ENCODE measurements at regions not wholly inside any gene's neighbourhood (a gene's known extent, or its start where the extent isn't known, plus 50 kb on each side); places are given as distances from the start of the nearest gene placed in this dataset.
"Not testable (repeated sequence)": the region's sequence is repeated elsewhere in the genome, so short reads cannot be mapped to it uniquely, and the experiment has no call there.

- DNase-seq (ENCODE audit: low read depth in 2 of 2) = no peak
These were observed 684.6 kb downstream of the RFPL4B start for GRCh38 chr6:113031591-113032238.

GRCh38 chr6:113039005-113039404 is 691.9 kb downstream of the RFPL4B start:
- DNase-seq (ENCODE audit: low read depth in 2 of 2) = no peak

GRCh38 chr6:113047148-113047547 is 700.0 kb downstream of the RFPL4B start:
- no peak for DNase-seq (ENCODE audit: low read depth in 2 of 2)

- DNase-seq (ENCODE audit: low read depth in 2 of 2) = no peak
These were observed 700.8 kb downstream of the RFPL4B start for GRCh38 chr6:113047932-113048331.

DNA sequence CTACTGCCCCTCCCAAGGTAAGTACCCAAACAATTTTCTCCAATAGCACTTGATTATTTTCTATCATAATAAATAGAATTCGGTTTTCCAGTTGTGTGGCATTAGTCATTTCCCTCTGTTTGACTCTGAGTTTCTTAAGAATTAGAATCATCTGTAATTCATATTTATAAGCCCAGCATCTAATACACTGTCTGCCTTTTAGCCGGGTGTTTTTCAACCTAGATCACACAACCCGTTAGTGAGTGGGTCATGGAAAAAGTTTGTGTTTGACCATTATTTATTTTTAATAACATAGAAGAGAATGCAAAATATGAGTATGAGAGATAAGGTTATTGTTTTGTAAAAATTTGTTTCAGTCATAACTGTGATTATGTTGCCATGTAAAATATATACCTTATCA is 701.6 kb downstream of the RFPL4B start:
- DNase-seq (ENCODE audit: low read depth in 2 of 2) = no peak

DNA sequence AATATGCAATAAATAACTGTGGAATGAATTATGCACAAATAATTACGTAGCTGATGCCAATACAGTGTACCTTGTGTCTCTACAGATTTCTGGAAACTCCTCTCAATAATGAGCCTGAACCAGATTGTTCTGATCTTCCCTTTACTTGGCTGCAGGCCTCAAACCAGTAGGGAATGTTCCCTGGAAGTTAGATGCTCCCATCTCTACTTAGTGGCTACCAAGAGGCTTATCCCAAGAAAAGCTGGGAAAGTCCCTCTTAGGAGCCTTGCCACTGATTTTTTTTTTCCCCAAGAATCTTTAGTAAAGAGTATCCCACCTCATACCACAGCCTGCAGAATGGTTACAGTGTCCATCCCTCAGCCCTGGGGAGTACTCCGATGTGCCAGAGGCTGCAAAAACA is 702.1 kb downstream of the RFPL4B start:
- no peak for DNase-seq (ENCODE audit: low read depth in 2 of 2)

- DNase-seq (ENCODE audit: low read depth in 2 of 2) = no peak
These were observed 703.1 kb downstream of the RFPL4B start for GRCh38 chr6:113050010-113050858.

GRCh38 chr6:113050979-113051378 is 703.8 kb downstream of the RFPL4B start:
- no peak for DNase-seq (ENCODE audit: low read depth in 2 of 2)

- no peak for DNase-seq (ENCODE audit: low read depth in 2 of 2)
These were observed 705.4 kb downstream of the RFPL4B start for GRCh38 chr6:113052506-113052905.

DNA sequence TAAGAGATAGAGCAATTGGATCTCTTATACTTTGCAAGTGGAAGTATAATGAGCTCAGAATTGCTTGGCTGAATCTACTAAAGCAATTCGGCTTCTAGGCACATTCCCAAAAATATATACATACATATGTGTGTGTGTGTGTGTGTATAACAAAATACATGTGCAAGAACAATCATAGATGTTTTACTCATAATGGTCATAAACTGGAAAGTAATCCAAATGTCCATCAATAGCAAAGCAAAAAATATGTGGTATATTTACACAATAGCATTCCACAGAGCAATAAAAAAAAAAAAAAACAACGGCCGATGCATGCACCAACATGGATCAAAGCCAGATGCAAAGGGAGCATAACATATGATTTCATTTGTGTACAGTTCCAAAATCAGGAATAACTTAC is 707.9 kb downstream of the RFPL4B start:
- no peak for DNase-seq (ENCODE audit: low read depth in 2 of 2)

DNA sequence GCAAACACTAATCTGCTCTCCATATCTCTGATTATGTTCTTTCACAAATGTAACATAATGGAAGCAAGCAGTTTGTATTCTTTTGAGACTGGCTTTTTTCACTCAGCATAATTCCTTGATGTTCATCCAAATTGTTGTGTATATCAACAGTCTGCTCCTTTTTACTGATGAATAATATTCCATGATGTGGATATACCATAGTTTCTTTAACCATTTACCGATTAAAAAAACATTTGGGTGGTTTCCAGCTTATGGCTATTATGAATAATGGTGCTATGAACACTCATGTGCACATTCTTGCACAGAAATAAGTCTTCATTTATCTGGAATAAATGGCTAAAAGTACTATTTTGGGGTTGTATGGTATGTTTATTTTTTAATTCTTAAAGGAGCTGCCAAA is 708.9 kb downstream of the RFPL4B start:
- no peak for DNase-seq (ENCODE audit: low read depth in 2 of 2)

DNA sequence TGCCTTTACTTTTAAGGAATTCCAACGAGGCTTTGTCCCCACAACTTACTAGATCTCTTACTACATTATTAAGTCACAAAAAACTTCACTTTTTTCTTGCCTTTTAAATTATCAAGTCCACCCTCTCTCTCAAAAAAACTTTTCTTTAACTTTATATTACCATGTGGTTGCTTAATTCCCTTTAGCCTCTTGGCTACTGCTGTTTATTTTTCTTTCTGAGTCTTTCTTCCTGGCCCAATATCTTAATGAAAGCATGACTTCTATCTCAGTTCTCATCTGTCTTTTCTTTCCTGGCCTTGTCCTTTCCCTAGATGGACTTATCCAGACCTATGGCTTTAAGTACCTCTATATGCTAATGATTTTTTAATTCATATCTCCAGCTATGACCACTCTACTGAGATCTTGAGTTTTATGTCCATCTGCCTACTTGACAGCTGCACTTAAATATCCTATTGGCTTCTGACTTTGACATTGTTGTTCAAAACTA is 710.5 kb downstream of the RFPL4B start:
- no peak for DNase-seq (ENCODE audit: low read depth in 2 of 2)

DNA sequence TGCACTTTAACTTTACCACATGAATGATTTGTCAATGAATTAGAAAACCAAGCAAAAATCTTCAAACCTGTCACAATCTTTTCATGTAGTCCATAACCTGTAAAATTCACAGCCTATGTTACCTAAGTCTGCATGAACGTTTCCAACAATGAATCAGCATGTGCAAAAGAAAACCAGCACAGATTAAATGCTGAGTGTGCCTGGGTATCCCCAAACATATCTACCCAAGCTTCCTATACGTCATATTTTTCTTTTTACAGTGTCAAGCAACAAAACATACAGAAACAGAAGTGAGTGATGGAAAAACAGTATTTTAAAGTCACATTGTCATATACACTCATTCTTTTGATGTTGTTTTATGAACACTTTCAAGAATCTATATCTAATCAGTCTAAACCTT is 713.5 kb downstream of the RFPL4B start:
- no peak for DNase-seq (ENCODE audit: low read depth in 2 of 2)

DNA sequence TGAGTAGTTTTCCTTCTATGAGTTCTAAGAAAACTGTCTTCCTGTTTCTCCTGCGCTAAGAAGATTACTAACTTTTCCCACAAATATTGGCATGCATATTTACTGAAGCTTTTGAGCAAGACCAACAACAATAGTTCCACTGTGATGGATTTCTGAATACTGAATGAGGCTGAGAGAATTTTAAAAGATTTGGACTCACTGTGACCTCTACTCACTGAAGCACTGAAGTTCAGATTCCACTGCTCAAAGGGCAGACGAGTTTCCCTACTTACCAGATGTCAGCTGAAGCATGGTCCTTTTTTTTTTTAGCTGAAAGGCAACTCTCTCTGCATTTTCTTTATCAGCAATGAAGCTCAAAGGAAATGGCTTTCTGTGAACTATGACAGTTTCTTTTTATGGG is 718.5 kb downstream of the RFPL4B start:
- DNase-seq (ENCODE audit: low read depth in 2 of 2) = no peak

DNA sequence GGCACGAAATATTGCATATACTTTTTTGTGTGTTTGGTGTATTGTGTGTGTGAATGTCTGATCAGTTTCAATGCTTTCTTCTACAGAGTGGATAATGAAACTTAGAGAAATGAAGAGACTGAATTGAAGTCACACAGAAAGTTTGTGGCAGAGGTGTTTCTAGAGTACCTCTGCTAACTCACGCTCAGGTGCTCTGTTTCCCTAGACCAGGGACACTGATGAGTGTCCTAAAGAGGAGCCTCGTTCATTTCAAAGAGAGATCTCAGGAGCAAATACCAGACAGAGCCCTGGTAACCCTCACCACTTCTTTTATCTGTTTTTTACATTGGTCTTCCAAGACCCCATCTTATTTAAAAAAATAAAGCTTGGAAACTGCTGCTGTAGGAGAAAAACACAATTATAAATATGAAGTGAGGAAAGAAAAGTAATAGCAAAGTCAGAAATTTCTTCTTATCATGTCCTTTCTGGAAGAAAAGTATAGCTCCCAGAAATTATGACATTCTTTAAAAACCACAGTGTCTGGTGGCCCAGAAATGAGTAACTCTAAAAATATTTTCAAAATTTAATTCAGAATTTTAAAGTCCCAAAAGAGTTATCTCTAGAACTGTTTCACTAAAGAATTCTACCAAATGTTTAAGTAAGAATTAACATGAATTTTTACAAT is 720.6 kb downstream of the RFPL4B start:
- DNase-seq (ENCODE audit: low read depth in 2 of 2) = no peak

DNA sequence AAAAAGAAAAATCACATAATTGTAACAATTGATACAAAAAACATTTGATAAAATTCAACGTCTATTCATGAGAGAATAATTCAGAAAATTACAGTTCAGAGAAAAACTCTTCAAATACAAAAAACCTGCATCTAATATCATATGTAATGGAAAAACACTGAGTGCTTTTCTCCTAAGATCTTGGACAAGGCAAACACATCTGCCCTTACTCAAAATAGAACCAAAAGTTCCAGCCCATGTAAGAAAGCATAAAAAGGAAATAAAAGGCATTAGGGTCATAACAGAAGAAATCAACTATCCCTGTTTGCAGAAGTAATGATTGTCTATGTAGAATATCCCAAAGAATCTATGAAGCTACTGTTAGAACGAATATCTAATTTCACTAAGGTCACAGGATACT is 721.4 kb downstream of the RFPL4B start:
- no peak for DNase-seq (ENCODE audit: low read depth in 2 of 2)

DNA sequence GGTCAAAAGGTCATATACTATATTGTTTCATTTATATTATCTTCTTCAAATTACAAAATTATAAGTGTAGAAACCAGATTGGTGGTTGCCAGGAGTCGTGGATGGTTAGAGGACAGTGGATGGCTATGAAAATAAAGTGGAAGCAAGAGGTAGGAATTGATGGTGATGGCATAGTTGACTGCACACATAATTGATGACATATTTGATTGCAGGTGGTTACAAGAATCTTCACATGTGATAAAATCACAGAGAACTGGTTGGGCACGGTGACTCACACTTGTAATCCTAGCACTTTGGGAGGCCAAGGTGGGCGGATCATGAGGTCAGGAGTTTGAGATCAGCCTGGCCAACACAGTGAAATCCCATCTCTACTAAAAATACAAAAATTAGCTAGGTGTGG is 723.6 kb downstream of the RFPL4B start:
- DNase-seq (ENCODE audit: low read depth in 2 of 2) = not testable (repeated sequence)

DNA sequence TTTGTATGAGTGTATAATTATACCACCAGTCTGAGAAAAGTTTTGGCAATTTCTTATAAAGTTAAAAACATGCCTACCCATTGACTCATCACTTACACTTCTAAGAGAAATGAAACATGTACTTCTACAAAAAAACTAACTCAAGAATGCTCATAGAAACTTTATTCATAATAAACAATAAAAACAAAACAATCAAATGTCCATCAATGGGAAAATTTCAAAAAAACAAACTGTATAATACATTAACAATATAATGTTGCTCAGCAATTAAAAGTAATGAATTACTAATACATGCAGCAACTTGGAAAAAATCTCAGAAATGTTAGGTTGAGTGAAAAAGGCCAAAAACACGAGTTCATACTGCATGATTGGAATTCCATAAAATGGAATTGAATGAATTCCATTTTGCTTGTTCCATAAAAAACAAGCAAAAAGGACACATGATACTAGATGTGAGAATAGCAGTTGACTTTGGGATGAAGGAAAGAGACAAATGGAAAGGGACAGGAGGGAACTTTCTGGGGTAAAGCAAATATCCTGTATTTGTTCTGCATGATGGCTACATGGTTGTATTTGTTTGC is 726.6 kb downstream of the RFPL4B start:
- DNase-seq (ENCODE audit: low read depth in 2 of 2) = no peak

DNA sequence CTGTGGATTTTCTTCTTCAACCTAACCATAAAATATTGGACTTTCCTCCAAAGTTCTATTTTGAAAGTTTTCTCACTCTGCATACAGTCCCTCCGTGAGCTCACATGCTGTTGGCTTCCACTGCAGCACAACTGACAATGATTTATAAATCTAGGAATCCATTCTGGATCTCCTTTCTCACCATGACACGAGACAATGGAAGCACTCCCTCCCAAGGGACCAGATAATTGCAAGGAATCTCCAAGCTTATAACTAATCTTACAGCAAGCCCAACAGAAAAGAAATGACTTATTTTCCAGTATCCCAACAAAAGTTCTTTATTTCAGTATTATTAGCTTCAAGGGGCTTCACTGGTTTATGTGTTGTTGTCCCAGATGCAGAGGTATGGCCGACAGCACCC is 729.0 kb downstream of the RFPL4B start:
- no peak for DNase-seq (ENCODE audit: low read depth in 2 of 2)

GRCh38 chr6:113076816-113077215 is 729.7 kb downstream of the RFPL4B start:
- DNase-seq (ENCODE audit: low read depth in 2 of 2) = no peak

- no peak for DNase-seq (ENCODE audit: low read depth in 2 of 2)
These were observed 730.7 kb downstream of the RFPL4B start for GRCh38 chr6:113077794-113078193.

- no peak for DNase-seq (ENCODE audit: low read depth in 2 of 2)
These were observed 731.7 kb downstream of the RFPL4B start for GRCh38 chr6:113078791-113079190.

Data from stimulated activated CD8-positive, alpha-beta memory T cell treated with anti-CD3 and anti-CD28 coated beads, Interleukin-15, amount 100 ng/mL, for 48 hours (primary cell).